Calu3 (cell line): ENCODE measurements at regions not wholly inside any gene's neighbourhood (a gene's known extent, or its start where the extent isn't known, plus 50 kb on each side); places are given as distances from the start of the nearest gene placed in this dataset.

Source experiments
- BruUV-seq: library from RNA; stranded (reverse); fragments of 400-500 nt; replicated peaks from 2 replicates; lab custom pipeline; 2021; lab: Mats Ljungman, UMichigan
- CTCF ChIA-PET: fragments of 300-600 bp; sonication (Branson Sonifier 250); formaldehyde crosslinking; loops from one replicate; lab custom pipeline; 2022; ENCODE audit warnings: antibody characterized with exemption; lab: Charles Lee
- DNase-seq: peaks from one replicate; pipeline ENCODE4 v3.0.0; 2022
- H3K27ac Mint-ChIP-seq: one replicate; pipeline ENCODE4 v1.8.0; 2022; ENCODE audit warnings: mixed read lengths; ENCODE audit not compliant: unreplicated experiment
- H3K27me3 Mint-ChIP-seq: one replicate; pipeline ENCODE4 v1.8.0; 2022; ENCODE audit warnings: mixed read lengths; ENCODE audit not compliant: unreplicated experiment
- H3K36me3 Mint-ChIP-seq: one replicate; pipeline ENCODE4 v1.8.0; 2022; ENCODE audit warnings: mild to moderate bottlenecking, moderate library complexity, mixed read lengths; ENCODE audit not compliant: insufficient read depth, unreplicated experiment
- H3K4me1 Mint-ChIP-seq: one replicate; pipeline ENCODE4 v1.8.0; 2022; ENCODE audit warnings: mild to moderate bottlenecking, low read depth, mixed read lengths; ENCODE audit not compliant: unreplicated experiment
- H3K4me3 Mint-ChIP-seq: one replicate; pipeline ENCODE4 v1.8.0; 2022; ENCODE audit warnings: mild to moderate bottlenecking, low read depth, moderate library complexity, mixed read lengths; ENCODE audit not compliant: unreplicated experiment
- H3K9me3 Mint-ChIP-seq: one replicate; pipeline ENCODE4 v1.8.0; 2022; ENCODE audit warnings: low read depth, mixed read lengths; ENCODE audit not compliant: unreplicated experiment
- CTCF ChIP-seq: fragments of 200-600 bp; IDR thresholded peaks from one replicate; pipeline ENCODE4 v1.8.0; 2022; ENCODE audit warnings: antibody characterized with exemption; ENCODE audit not compliant: unreplicated experiment
- intact Hi-C: fragments of 100-400 bp; cut with micrococcal nuclease; formaldehyde crosslinking; loops from one replicate; pipeline ENCODE4 v1.10.0; 2022; ENCODE audit not compliant: unreplicated experiment

GRCh38 chr10:31724296-31724695 lies 204.3 kb downstream of the ARHGAP12 start:
- peaks cover 3% of the 10 kb centered on the region for H3K9me3 Mint-ChIP-seq
- no peak for TF ChIP-seq CTCF
- H3K27ac Mint-ChIP-seq, result no peak overlapping the region
- no peaks in the 10 kb centered on the region for H3K4me1 Mint-ChIP-seq
- no peak for DNase-seq
- no TSS peak for BruUV-seq
- H3K27me3 Mint-ChIP-seq, result peaks cover 42% of the 10 kb centered on the region
- CTCF ChIA-PET, result no interaction called here
- intact Hi-C loops, result no loop called here
- no peaks in the 10 kb centered on the region for H3K36me3 Mint-ChIP-seq
- H3K4me3 Mint-ChIP-seq, result no peak overlapping the region

- DNase-seq, result no peak
- H3K36me3 Mint-ChIP-seq, result no peaks in the 10 kb centered on the region
- intact Hi-C loops, result no loop called here
- H3K9me3 Mint-ChIP-seq, result peaks cover 3% of the 10 kb centered on the region
- CTCF ChIA-PET, result interaction anchor here (0.7 kb wide), 2 partner anchors 58 to 129 kb away, joined by 4 read pairs; no protein-coding TSS in a partner anchor
- no peak for TF ChIP-seq CTCF
- BruUV-seq, result no TSS peak
- no peak overlapping the region for H3K27ac Mint-ChIP-seq
- H3K4me1 Mint-ChIP-seq, result no peaks in the 10 kb centered on the region
- H3K27me3 Mint-ChIP-seq, result peaks cover 39% of the 10 kb centered on the region
- no peak overlapping the region for H3K4me3 Mint-ChIP-seq
Observed at GRCh38 chr10:31723106-31723750, 205.4 kb downstream of the ARHGAP12 start.

- Mint-ChIP-seq H3K4me1 (no peaks in the 10 kb centered on the region), H3K9me3 (peaks cover 3% of the 10 kb centered on the region), H3K36me3 (no peaks in the 10 kb centered on the region), H3K27me3 (peaks cover 56% of the 10 kb centered on the region), H3K27ac (no peak overlapping the region), H3K4me3 (no peak overlapping the region)
- BruUV-seq, result no TSS peak
- intact Hi-C loops, result no loop called here
- no peak for DNase-seq
- no peak for TF ChIP-seq CTCF
- CTCF ChIA-PET, result no interaction called here
Observed at GRCh38 chr10:31721096-31721495, 207.5 kb downstream of the ARHGAP12 start.

- Mint-ChIP-seq H3K9me3 (peaks cover 3% of the 10 kb centered on the region), H3K36me3 (no peaks in the 10 kb centered on the region), H3K27me3 (peaks cover 59% of the 10 kb centered on the region), H3K4me3 (no peak overlapping the region), H3K27ac (no peak overlapping the region), H3K4me1 (no peaks in the 10 kb centered on the region)
- TF ChIP-seq CTCF, result no peak
- intact Hi-C loops, result no loop called here
- DNase-seq, result no peak
- CTCF ChIA-PET, result no interaction called here
- no TSS peak for BruUV-seq
Observed at GRCh38 chr10:31720546-31720945, 208.1 kb downstream of the ARHGAP12 start.
